ENCODE measurements at regions not wholly inside any gene's neighbourhood (a gene's known extent, or its start where the extent isn't known, plus 50 kb on each side); places are given as distances from the start of the nearest gene placed in this dataset.

DNA sequence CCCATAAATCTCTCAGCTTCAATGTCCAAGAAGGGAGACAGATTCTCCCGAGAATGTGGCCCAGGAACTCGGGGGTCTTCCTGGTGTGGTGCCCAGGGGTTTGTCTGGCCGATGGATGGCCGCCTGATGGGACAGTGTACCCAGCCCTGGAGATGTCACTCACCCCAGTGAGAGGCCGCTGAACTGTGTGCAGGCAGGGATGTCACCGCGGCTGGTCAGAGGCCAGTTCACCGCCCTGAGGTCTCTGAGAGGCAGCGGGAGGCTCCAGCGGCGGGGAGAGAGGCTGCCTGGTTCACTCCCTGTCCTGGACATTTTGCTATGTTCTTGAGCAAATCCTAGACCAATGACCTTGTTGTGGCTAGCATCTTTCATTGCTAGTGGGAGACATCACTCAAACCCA is 1349.5 kb downstream of the BRD1 start:
- TF ChIP-seq, protein P1, sequence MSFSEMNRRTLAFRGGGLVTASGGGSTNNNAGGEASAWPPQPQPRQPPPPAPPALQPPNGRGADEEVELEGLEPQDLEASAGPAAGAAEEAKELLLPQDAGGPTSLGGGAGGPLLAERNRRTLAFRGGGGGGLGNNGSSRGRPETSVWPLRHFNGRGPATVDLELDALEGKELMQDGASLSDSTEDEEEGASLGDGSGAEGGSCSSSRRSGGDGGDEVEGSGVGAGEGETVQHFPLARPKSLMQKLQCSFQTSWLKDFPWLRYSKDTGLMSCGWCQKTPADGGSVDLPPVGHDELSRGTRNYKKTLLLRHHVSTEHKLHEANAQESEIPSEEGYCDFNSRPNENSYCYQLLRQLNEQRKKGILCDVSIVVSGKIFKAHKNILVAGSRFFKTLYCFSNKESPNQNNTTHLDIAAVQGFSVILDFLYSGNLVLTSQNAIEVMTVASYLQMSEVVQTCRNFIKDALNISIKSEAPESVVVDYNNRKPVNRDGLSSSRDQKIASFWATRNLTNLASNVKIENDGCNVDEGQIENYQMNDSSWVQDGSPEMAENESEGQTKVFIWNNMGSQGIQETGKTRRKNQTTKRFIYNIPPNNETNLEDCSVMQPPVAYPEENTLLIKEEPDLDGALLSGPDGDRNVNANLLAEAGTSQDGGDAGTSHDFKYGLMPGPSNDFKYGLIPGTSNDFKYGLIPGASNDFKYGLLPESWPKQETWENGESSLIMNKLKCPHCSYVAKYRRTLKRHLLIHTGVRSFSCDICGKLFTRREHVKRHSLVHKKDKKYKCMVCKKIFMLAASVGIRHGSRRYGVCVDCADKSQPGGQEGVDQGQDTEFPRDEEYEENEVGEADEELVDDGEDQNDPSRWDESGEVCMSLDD (tag by site-specific recombination; IDR thresholded peaks at IDR 0.05), result no peak
- TF ChIP-seq SP2 (tag by site-specific recombination; IDR thresholded peaks at IDR 0.05) (no peak), ZFP37 (tag by site-specific recombination; IDR thresholded peaks at IDR 0.05) (no peak), KLF7 (tag by site-specific recombination; IDR thresholded peaks at IDR 0.05; ENCODE audit: borderline replicate concordance) (no peak), ZBTB8A (tag by site-specific recombination; IDR thresholded peaks at IDR 0.05) (no peak), ZNF24 (tag by site-specific recombination; IDR thresholded peaks at IDR 0.05) (no peak), ZNF777 (tag by site-specific recombination; IDR thresholded peaks at IDR 0.05; ENCODE audit: borderline replicate concordance) (no peak), GLI4 (tag by site-specific recombination; IDR thresholded peaks at IDR 0.05) (no peak), ZEB2 (tag by site-specific recombination; IDR thresholded peaks at IDR 0.05) (no peak), ZNF10 (tag by site-specific recombination; IDR thresholded peaks at IDR 0.05) (no peak)
- TF ChIP-seq, protein P2, sequence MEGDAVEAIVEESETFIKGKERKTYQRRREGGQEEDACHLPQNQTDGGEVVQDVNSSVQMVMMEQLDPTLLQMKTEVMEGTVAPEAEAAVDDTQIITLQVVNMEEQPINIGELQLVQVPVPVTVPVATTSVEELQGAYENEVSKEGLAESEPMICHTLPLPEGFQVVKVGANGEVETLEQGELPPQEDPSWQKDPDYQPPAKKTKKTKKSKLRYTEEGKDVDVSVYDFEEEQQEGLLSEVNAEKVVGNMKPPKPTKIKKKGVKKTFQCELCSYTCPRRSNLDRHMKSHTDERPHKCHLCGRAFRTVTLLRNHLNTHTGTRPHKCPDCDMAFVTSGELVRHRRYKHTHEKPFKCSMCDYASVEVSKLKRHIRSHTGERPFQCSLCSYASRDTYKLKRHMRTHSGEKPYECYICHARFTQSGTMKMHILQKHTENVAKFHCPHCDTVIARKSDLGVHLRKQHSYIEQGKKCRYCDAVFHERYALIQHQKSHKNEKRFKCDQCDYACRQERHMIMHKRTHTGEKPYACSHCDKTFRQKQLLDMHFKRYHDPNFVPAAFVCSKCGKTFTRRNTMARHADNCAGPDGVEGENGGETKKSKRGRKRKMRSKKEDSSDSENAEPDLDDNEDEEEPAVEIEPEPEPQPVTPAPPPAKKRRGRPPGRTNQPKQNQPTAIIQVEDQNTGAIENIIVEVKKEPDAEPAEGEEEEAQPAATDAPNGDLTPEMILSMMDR (tag by site-specific recombination; IDR thresholded peaks at IDR 0.05), result no peak
